ENCODE measurements at regions not wholly inside any gene's neighbourhood (a gene's known extent, or its start where the extent isn't known, plus 50 kb on each side); places are given as distances from the start of the nearest gene placed in this dataset.

DNA sequence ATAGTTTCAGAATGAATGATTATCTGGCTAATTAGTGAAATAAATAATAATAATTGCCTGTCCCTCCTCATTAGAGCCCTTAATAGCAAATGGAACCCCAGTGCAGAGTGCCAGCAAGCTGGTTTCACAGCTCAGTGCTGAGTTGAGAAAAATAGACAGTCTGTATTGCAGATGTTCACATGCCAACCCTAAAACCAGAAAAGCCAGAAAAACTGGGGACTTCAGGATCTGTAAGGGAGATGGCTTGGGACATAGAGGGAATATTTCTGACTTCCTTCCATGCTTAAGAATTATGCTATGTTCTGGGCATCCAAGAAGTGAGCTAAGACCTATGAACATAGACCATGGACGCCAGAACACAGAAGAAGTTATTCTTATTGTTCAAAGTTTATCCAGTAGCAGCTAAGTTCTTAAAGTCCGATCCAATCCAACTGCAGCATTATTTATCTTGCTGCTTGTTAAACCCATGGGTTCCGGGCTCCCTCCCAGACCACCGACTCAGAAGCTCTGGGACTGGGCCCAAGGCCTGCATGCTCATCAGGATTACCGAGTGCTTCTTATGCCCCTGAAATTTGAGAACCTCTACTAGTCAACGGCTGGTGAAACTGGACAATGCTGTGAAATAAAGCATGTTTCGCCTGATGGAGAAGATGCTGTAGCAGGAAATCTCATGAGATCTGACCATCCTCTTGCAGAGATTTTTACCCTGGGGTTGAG, 158.3 kb downstream of the FOXB1 start:
- Histone ChIP-seq H3K4me1 (ENCODE audit: insufficient read depth, low read length) (no peaks in the 10 kb centered on the region), H2AFZ (ENCODE audit: low read depth, low read length) (no peak overlapping the region), H3K9ac (ENCODE audit: low read depth, low read length) (no peak overlapping the region), H3K79me2 (ENCODE audit: insufficient read depth, low read length) (no peaks in the 10 kb centered on the region), H3K9me3 (ENCODE audit: insufficient read depth, low read length, severe bottlenecking) (no peaks in the 10 kb centered on the region), H3K27ac (ENCODE audit: low read length) (no peak overlapping the region), H4K20me1 (ENCODE audit: insufficient read depth, low read length) (no peaks in the 10 kb centered on the region), H3K27me3 (ENCODE audit: insufficient read depth, low read length, poor library complexity) (peaks cover 5% of the 10 kb centered on the region), H3K36me3 (ENCODE audit: insufficient read depth, low read length) (no peaks in the 10 kb centered on the region), H3K4me2 (ENCODE audit: insufficient read depth, low read length) (no peak overlapping the region), H3K4me3 (ENCODE audit: low read depth in 1 of 2, low read length in 2 of 2) (no peak overlapping the region)
- DNase-seq, result no peak
- no peak for TF ChIP-seq EZH2 (IDR thresholded peaks at IDR 0.05; ENCODE audit: borderline replicate concordance, low read depth, low read length, severe bottlenecking)
- TF ChIP-seq CTCF (IDR thresholded peaks at IDR 0.05; ENCODE audit: borderline replicate concordance, extremely low read depth, low read length, poor library complexity, severe bottlenecking), result no peak
- no peak for ATAC-seq (ENCODE audit: insufficient read depth, low read depth)

DNA sequence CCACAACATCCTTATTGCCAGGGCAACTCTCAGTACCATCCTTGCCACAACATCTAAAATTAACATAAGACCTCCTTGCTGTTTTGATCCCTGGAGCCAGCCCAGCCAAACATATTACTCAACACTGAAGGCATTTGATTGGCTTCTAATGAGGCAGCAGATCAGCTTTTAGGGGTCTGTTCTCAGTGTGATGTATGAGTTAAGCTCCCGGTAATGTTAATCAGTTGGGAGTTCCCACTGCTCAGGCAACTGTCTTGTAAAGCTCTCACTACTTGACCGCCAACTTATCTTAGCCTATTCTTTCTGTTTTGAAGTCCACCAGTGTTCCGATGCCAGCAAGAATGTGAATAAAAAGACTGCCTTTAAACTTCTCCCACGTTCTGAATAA, 158.9 kb downstream of the FOXB1 start:
- no peak for ATAC-seq (ENCODE audit: insufficient read depth, low read depth)
- H3K4me2 ChIP-seq (ENCODE audit: insufficient read depth, low read length), result no peak overlapping the region
- H4K20me1 ChIP-seq (ENCODE audit: insufficient read depth, low read length), result no peaks in the 10 kb centered on the region
- no peak overlapping the region for H3K4me3 ChIP-seq (ENCODE audit: low read depth in 1 of 2, low read length in 2 of 2)
- no peak overlapping the region for H3K27ac ChIP-seq (ENCODE audit: low read length)
- H3K4me1 ChIP-seq (ENCODE audit: insufficient read depth, low read length), result no peaks in the 10 kb centered on the region
- H3K36me3 ChIP-seq (ENCODE audit: insufficient read depth, low read length), result no peaks in the 10 kb centered on the region
- no peaks in the 10 kb centered on the region for H3K9me3 ChIP-seq (ENCODE audit: insufficient read depth, low read length, severe bottlenecking)
- H2AFZ ChIP-seq (ENCODE audit: low read depth, low read length), result no peak overlapping the region
- no peaks in the 10 kb centered on the region for H3K79me2 ChIP-seq (ENCODE audit: insufficient read depth, low read length)
- no peak overlapping the region for H3K9ac ChIP-seq (ENCODE audit: low read depth, low read length)
- DNase-seq, result no peak
- peaks cover 5% of the 10 kb centered on the region for H3K27me3 ChIP-seq (ENCODE audit: insufficient read depth, low read length, poor library complexity)
- no peak for TF ChIP-seq EZH2 (IDR thresholded peaks at IDR 0.05; ENCODE audit: borderline replicate concordance, low read depth, low read length, severe bottlenecking)
- TF ChIP-seq CTCF (IDR thresholded peaks at IDR 0.05; ENCODE audit: borderline replicate concordance, extremely low read depth, low read length, poor library complexity, severe bottlenecking), result no peak

- TF ChIP-seq EZH2 (IDR thresholded peaks at IDR 0.05; ENCODE audit: borderline replicate concordance, low read depth, low read length, severe bottlenecking) (no peak), CTCF (IDR thresholded peaks at IDR 0.05; ENCODE audit: borderline replicate concordance, extremely low read depth, low read length, poor library complexity, severe bottlenecking) (no peak)
- H3K4me1 ChIP-seq (ENCODE audit: insufficient read depth, low read length), result no peaks in the 10 kb centered on the region
- no peaks in the 10 kb centered on the region for H3K36me3 ChIP-seq (ENCODE audit: insufficient read depth, low read length)
- H3K9me3 ChIP-seq (ENCODE audit: insufficient read depth, low read length, severe bottlenecking), result no peaks in the 10 kb centered on the region
- no peak for DNase-seq
- no peak overlapping the region for H2AFZ ChIP-seq (ENCODE audit: low read depth, low read length)
- H3K79me2 ChIP-seq (ENCODE audit: insufficient read depth, low read length), result no peaks in the 10 kb centered on the region
- no peak overlapping the region for H3K4me2 ChIP-seq (ENCODE audit: insufficient read depth, low read length)
- no peak for ATAC-seq (ENCODE audit: insufficient read depth, low read depth)
- no peak overlapping the region for H3K9ac ChIP-seq (ENCODE audit: low read depth, low read length)
- peaks cover 3% of the 10 kb centered on the region for H3K27me3 ChIP-seq (ENCODE audit: insufficient read depth, low read length, poor library complexity)
- H3K4me3 ChIP-seq (ENCODE audit: low read depth in 1 of 2, low read length in 2 of 2), result no peak overlapping the region
- no peaks in the 10 kb centered on the region for H4K20me1 ChIP-seq (ENCODE audit: insufficient read depth, low read length)
- H3K27ac ChIP-seq (ENCODE audit: low read length), result no peak overlapping the region
Measured at GRCh38 chr15:60165111-60165510, 161.0 kb downstream of the FOXB1 start.
